ENCODE measurements at regions not wholly inside any gene's neighbourhood (a gene's known extent, or its start where the extent isn't known, plus 50 kb on each side); places are given as distances from the start of the nearest gene placed in this dataset.

GRCh38 chr18:29377346-29377745 is 1200.4 kb upstream of the CDH2 start:
- no TSS peak for BruUV-seq (replicated peaks)
- Histone ChIP-seq H3K27ac (ENCODE audit: control insufficient read depth, insufficient read depth) (no peak overlapping the region), H3K4me3 (no peak overlapping the region), H2AFZ (ENCODE audit: control insufficient read depth, low read depth, low read length) (no peak overlapping the region), H3K4me2 (ENCODE audit: control insufficient read depth, insufficient read depth) (no peak overlapping the region), H3K79me2 (ENCODE audit: control insufficient read depth, insufficient read depth, low read length) (no peaks in the 10 kb centered on the region), H3K9ac (ENCODE audit: control insufficient read depth, insufficient read depth, low read length) (no peak overlapping the region), H3K4me1 (ENCODE audit: control insufficient read depth, insufficient read depth, low read length) (no peaks in the 10 kb centered on the region), H3K9me3 (replicated peaks; ENCODE audit: control insufficient read depth, insufficient read depth, low read length) (no peaks in the 10 kb centered on the region), H3K27me3 (replicated peaks in 1 of 2; ENCODE audit: control insufficient read depth in 2 of 2, insufficient read depth in 2 of 2, low read length in 1 of 2) (no peaks in the 10 kb centered on the region), H3K36me3 (ENCODE audit: control insufficient read depth in 2 of 2, insufficient read depth in 2 of 2, low read length in 1 of 2) (no peaks in the 10 kb centered on the region), H4K20me1 (ENCODE audit: control insufficient read depth, insufficient read depth) (no peaks in the 10 kb centered on the region)
- ChIA-PET CTCF (no interaction called here), POLR2A (no interaction called here), RAD21 (ENCODE audit: unreplicated experiment) (no interaction called here), SMC1A (ENCODE audit: uncharacterized antibody, unreplicated experiment) (no interaction called here)
- no peak for DNase-seq (ENCODE audit: low read depth, low spot score)
- 76% methylated on average over 1 of the region's 1 CpG for WGBS (ENCODE audit: insufficient coverage, insufficient replicate concordance, low lambda C conversion rate, missing lambda C conversion rate)
- intact Hi-C loops (cut with micrococcal nuclease; ENCODE audit: unreplicated experiment): no loop called here
- no peak for TF ChIP-seq SMAD5 (IDR thresholded peaks at IDR 0.05; ENCODE audit: low read depth)
- TF ChIP-seq CREB1 (IDR thresholded peaks at IDR 0.05; ENCODE audit: low read depth): no peak
- no peak for TF ChIP-seq PML (IDR thresholded peaks at IDR 0.05; ENCODE audit: low read length)
- no peak for TF ChIP-seq BCL11A (IDR thresholded peaks at IDR 0.05; ENCODE audit: low read depth, low read length)
- TF ChIP-seq CUX1 (IDR thresholded peaks at IDR 0.05; ENCODE audit: insufficient replicate concordance, low read depth, low read length): no peak
- TF ChIP-seq KDM1A (IDR thresholded peaks at IDR 0.05; ENCODE audit: borderline replicate concordance): no peak
- no peak for TF ChIP-seq SMAD1 (IDR thresholded peaks at IDR 0.05; ENCODE audit: low read depth, partially characterized antibody)
- TF ChIP-seq SP1 (IDR thresholded peaks at IDR 0.05; ENCODE audit: low read depth, low read length): no peak
- no peak for TF ChIP-seq STAT3 (IDR thresholded peaks at IDR 0.05; ENCODE audit: low read depth, low read length)
- no peak for TF ChIP-seq ZNF207 (IDR thresholded peaks at IDR 0.05; ENCODE audit: borderline replicate concordance)
- no peak for TF ChIP-seq EZH2 (IDR thresholded peaks at IDR 0.05; ENCODE audit: borderline replicate concordance, control insufficient read depth, low read depth, low read length)
- TF ChIP-seq ZNF622 (IDR thresholded peaks at IDR 0.05): no peak
- TF ChIP-seq POU2F2 (IDR thresholded peaks at IDR 0.05; ENCODE audit: borderline replicate concordance, low read depth, low read length): no peak
- TF ChIP-seq MEF2A (IDR thresholded peaks at IDR 0.05; ENCODE audit: insufficient read depth, low read depth, low read length): no peak
- TF ChIP-seq MTA2 (IDR thresholded peaks at IDR 0.05; ENCODE audit: low read depth): no peak
- TF ChIP-seq SPI1 (IDR thresholded peaks at IDR 0.05; ENCODE audit: borderline replicate concordance, insufficient read depth, low read depth, low read length): no peak
- TF ChIP-seq NKRF (conservative IDR thresholded peaks at IDR 0.05): no peak
- no peak for TF ChIP-seq E2F4 (IDR thresholded peaks at IDR 0.05; ENCODE audit: low read depth, low read length)
- in situ Hi-C loops (cut with MboI): no loop called here
- ATAC-seq: no peak
- FAIRE-seq: no peak
